ENCODE measurements at regions not wholly inside any gene's neighbourhood (a gene's known extent, or its start where the extent isn't known, plus 50 kb on each side); places are given as distances from the start of the nearest gene placed in this dataset.

DNA sequence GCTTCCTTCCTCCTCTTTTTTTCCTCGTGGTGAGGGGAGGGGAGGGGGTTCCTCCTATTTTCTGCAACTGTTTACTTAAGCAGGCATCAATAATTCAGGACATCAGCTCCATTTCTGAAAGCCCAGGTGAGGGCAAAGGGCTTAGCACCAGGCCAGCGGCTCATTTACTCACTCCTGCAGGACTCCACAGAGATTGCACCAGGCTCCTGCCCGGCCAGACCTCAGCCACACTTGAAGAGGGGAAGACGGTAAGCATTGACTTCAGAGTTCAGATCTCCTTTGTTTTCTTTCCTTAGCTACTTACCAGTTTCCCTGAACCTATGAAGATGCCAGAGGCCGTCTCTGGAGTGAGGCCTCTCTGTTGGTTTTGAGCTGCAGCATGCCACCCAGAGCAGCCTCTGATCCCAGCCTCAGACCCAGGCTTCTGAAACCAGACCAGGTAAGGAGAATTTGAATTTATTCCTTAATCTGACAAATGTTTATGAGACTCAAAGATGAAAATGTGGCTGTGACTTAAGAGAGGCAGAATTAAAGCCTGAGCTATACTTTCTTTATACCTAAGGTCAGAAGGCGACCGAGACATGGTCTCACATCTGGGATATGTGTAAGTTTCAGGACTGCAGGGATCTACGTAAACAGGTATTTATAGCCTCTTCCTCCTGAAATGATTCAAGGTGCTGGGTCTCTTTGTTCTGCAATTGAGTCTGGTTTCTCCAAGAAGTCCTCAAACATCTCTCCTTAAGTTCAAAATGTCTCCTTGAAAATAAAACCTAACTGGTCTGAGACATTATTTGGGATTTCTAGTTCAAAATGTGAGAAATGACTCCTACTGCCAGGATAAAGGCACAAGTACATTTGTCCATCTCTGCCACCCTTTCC lies 272.5 kb upstream of the RUNX1 start:
- in situ Hi-C loops (cut with HindIII; ENCODE audit: low pct_unique_long_range_greater_than_20kb, low sequenced_read_pairs), result no loop called here
- BruUV-seq (replicated peaks), result no TSS peak

DNA sequence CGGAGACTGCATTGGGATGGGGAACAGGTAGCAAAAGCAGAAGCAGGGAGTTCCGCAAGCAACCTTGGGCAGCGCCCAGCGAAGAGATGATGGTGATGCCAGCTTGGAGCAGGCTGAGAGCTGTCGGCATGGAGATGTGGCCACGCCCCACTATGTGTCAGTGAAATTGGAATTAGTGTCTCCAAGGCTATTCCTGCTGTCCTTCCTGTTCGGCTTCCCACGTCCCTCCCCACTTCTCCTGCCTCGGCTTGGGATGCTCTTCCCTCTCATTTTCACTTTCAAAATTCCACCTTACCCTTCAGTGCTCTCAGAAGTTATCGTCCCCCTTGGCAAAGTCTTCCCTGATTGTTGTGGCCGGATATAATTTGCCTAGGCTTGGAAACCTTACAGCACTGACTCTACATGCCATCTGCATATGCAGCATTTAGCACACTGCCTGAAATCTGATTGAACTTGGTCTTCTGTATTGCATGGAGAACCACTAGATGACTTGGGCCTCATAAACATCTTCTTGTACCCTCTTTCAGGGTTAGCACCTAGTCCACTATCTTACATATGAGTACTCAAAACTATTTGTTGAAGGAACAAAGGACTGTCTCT lies 270.7 kb upstream of the RUNX1 start:
- Histone ChIP-seq H3K27me3 (ENCODE audit: control insufficient read depth, insufficient read depth, low read length) (no peaks in the 10 kb centered on the region), H3K36me3 (ENCODE audit: control insufficient read depth, insufficient read depth, low read length) (no peaks in the 10 kb centered on the region), H3K4me3 (ENCODE audit: low read depth in 2 of 2, low read length in 2 of 2) (no peak overlapping the region), H3K9me3 (ENCODE audit: control insufficient read depth, insufficient read depth, low read depth, low read length) (no peaks in the 10 kb centered on the region), H3K27ac (ENCODE audit: low read length) (no peak overlapping the region), H3K4me1 (ENCODE audit: control insufficient read depth, insufficient read depth, low read length) (no peaks in the 10 kb centered on the region)
- intact Hi-C loops (cut with micrococcal nuclease; ENCODE audit: unreplicated experiment) (no loop called here), in situ Hi-C loops (cut with HindIII; ENCODE audit: low pct_unique_long_range_greater_than_20kb, low sequenced_read_pairs) (no loop called here)
- POLR2A ChIA-PET, result no interaction called here
- BruUV-seq (replicated peaks), result no TSS peak
- CTCF ChIA-PET, result no interaction called here
- no peak for DNase-seq (ENCODE audit: low read depth, low spot score)
- TF ChIP-seq, protein P1, sequence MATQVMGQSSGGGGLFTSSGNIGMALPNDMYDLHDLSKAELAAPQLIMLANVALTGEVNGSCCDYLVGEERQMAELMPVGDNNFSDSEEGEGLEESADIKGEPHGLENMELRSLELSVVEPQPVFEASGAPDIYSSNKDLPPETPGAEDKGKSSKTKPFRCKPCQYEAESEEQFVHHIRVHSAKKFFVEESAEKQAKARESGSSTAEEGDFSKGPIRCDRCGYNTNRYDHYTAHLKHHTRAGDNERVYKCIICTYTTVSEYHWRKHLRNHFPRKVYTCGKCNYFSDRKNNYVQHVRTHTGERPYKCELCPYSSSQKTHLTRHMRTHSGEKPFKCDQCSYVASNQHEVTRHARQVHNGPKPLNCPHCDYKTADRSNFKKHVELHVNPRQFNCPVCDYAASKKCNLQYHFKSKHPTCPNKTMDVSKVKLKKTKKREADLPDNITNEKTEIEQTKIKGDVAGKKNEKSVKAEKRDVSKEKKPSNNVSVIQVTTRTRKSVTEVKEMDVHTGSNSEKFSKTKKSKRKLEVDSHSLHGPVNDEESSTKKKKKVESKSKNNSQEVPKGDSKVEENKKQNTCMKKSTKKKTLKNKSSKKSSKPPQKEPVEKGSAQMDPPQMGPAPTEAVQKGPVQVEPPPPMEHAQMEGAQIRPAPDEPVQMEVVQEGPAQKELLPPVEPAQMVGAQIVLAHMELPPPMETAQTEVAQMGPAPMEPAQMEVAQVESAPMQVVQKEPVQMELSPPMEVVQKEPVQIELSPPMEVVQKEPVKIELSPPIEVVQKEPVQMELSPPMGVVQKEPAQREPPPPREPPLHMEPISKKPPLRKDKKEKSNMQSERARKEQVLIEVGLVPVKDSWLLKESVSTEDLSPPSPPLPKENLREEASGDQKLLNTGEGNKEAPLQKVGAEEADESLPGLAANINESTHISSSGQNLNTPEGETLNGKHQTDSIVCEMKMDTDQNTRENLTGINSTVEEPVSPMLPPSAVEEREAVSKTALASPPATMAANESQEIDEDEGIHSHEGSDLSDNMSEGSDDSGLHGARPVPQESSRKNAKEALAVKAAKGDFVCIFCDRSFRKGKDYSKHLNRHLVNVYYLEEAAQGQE (IDR thresholded peaks at IDR 0.05; ENCODE audit: insufficient read depth in 1 of 2, low read depth in 2 of 2, low read length in 1 of 2), result no peak
- TF ChIP-seq TCF7L2 (IDR thresholded peaks at IDR 0.05; ENCODE audit: low read depth, low read length) (no peak), POLR2AphosphoS5 (IDR thresholded peaks at IDR 0.05; ENCODE audit: low read depth, low read length) (no peak), SIN3A (IDR thresholded peaks at IDR 0.05; ENCODE audit: borderline replicate concordance, insufficient read depth, low read depth, low read length) (no peak)
- TF ChIP-seq, protein P2, sequence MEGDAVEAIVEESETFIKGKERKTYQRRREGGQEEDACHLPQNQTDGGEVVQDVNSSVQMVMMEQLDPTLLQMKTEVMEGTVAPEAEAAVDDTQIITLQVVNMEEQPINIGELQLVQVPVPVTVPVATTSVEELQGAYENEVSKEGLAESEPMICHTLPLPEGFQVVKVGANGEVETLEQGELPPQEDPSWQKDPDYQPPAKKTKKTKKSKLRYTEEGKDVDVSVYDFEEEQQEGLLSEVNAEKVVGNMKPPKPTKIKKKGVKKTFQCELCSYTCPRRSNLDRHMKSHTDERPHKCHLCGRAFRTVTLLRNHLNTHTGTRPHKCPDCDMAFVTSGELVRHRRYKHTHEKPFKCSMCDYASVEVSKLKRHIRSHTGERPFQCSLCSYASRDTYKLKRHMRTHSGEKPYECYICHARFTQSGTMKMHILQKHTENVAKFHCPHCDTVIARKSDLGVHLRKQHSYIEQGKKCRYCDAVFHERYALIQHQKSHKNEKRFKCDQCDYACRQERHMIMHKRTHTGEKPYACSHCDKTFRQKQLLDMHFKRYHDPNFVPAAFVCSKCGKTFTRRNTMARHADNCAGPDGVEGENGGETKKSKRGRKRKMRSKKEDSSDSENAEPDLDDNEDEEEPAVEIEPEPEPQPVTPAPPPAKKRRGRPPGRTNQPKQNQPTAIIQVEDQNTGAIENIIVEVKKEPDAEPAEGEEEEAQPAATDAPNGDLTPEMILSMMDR (IDR thresholded peaks at IDR 0.05), result no peak
- ATAC-seq, result no peak

More for the DNA sequence above, 272.5 kb upstream of the RUNX1 start:
- intact Hi-C loops (cut with micrococcal nuclease; ENCODE audit: unreplicated experiment), result no loop called here
- TF ChIP-seq, protein P2 (IDR thresholded peaks at IDR 0.05), result no peak
- TF ChIP-seq, protein P1 (IDR thresholded peaks at IDR 0.05; ENCODE audit: insufficient read depth in 1 of 2, low read depth in 2 of 2, low read length in 1 of 2), result no peak
- TF ChIP-seq SIN3A (IDR thresholded peaks at IDR 0.05; ENCODE audit: borderline replicate concordance, insufficient read depth, low read depth, low read length) (no peak), TCF7L2 (IDR thresholded peaks at IDR 0.05; ENCODE audit: low read depth, low read length) (no peak), POLR2AphosphoS5 (IDR thresholded peaks at IDR 0.05; ENCODE audit: low read depth, low read length) (no peak)
- Histone ChIP-seq H3K27me3 (ENCODE audit: control insufficient read depth, insufficient read depth, low read length) (no peaks in the 10 kb centered on the region), H3K4me3 (ENCODE audit: low read depth in 2 of 2, low read length in 2 of 2) (no peak overlapping the region), H3K36me3 (ENCODE audit: control insufficient read depth, insufficient read depth, low read length) (no peaks in the 10 kb centered on the region), H3K4me1 (ENCODE audit: control insufficient read depth, insufficient read depth, low read length) (no peaks in the 10 kb centered on the region), H3K27ac (ENCODE audit: low read length) (no peak overlapping the region), H3K9me3 (ENCODE audit: control insufficient read depth, insufficient read depth, low read depth, low read length) (no peaks in the 10 kb centered on the region)
- CTCF ChIA-PET, result no interaction called here
- DNase-seq (ENCODE audit: low read depth, low spot score) (no peak), ATAC-seq (no peak)
- POLR2A ChIA-PET, result interaction anchor here (0.5 kb wide), 1 partner anchor 18 kb away, joined by 4 read pairs; no protein-coding TSS in a partner anchor
